NCI-H2081 treated with DMSO at 0.1 percent for 48 hours (cell line): ENCODE measurements at regions not wholly inside any gene's neighbourhood (a gene's known extent, or its start where the extent isn't known, plus 50 kb on each side); places are given as distances from the start of the nearest gene placed in this dataset.

Experiments used
- DNase-seq: peaks from one replicate; lab custom pipeline; 2025; lab: John Stamatoyannopoulos, UW

DNA sequence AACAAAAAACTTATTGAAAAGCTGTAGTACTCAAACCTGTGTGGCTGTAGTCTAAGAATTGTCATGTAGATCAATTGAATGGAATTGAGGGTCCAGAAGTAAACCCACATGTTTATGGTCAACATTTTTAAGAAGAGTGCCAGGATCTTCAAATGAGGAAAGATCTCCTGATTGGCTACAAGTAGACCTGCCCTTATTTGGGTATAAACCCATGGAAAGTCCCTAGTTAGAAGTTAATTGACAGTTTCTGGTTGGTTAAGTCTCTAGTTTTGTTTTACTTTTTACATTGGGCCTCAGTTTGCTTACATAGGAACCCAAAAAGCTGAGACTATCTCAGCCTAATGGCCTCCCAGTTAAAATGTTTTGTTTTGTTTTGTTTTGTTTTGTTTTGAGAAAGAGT lies 91.9 kb upstream of the RESF1 start:
- no peak for DNase-seq

DNA sequence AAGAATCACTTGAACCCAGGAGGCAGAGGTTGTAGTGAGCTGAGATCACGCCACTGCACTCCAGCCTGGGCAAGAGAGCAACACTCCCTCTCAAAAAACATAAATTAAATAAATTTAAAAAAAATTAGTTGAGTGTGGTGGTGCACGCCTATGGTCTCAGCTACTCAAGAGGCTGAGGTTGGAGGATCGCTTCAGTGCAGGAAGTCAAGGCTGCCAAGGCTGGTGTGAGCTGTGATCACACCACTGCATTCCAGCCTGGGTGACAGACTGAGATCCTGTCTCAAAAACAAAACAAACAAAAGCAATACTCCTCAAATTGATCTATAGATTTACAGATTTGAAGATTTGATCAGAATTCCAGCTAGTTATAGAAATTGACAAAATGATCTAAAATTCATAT lies 92.7 kb upstream of the RESF1 start:
- no peak for DNase-seq

DNA sequence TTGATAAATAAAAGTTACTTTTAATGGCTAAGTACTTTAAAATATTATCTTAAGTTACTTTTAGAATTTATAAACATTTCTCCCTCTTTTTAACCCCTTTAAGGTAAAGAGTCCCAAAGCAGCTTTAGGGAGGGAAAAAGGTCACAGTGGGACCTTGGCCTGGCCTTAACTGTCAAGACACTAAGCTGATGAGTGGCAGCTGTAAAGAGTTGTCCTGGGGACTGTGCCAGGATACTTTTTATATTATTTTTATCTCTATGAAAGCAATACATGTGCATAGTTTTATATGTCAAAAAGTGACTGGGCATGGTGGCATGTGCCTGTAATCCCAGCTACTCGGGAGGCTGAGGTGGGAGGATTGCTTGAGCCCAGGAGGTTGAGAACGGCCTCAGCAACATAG lies 94.2 kb upstream of the RESF1 start:
- DNase-seq: no peak

DNA sequence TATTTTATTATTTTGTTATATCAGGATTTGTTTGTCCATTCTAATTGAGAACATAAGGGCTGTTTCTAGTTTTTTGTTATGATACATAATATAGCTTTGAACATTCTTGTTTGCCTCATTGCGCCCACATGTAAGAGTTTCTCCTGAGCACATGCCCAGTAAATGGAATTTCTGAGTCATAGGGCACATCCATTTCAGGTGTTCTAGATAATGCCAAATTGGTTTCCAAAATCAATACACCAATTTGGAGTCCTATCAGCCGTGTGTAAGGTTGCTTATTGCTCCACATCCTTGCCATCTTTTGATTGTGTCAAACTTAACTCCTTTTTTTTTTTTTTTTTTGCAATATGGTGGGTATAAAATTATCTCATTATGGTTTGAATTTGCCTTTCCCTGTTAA lies 97.9 kb upstream of the RESF1 start:
- no peak for DNase-seq

DNA sequence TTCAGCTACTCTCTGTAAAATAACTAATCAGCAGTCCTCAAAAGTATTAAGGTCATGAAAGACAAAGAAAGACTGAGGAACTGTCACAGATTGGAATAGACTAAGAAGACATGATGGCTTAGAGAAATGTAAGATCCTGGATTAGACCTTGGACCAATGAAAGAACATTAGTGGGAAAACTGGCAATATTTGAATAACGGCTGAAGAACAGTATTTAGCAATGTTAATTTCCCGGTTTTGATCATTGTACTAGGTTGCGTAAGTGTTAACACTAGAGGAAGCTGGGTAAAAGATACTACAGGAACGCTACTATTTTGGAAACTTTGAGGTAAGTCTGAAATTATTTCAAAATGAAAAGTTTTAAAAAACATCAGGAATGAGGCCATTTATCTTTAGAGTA lies 98.8 kb upstream of the RESF1 start:
- no peak for DNase-seq

DNA sequence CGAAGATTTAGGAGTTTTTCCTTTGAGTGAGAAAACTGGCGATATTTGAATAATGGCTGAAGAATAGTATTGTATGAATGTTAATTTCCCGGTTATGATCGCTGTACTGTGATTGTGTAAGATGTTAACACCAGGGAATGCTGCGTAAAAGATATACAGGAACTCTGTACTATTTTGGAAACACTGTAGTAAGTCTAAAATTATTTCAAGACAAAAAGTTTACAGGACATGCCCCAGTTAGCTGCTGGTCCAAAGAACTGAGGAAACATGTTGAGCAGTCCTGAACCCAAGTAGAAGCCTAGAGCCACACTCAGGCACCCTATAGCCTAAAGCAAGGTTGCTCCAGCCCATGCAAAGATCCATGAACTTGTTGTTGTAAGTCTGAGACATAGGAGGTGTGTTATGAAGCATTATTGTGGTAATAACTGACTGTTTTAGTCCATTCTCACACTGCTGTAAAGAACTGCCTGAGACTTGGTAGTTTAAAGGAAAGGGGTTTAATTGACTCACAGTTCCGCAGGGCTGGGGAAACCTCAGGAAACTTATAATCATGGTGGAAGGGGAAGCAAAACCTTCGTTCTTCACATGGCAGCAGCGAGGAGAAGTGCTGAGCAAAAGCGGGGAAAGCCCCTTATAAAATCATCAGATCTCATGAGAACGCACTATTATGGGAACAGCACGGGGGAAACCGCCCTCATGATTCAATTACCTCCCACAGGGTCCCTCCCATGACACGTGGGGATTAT lies 99.8 kb upstream of the RESF1 start:
- no peak for DNase-seq

DNA sequence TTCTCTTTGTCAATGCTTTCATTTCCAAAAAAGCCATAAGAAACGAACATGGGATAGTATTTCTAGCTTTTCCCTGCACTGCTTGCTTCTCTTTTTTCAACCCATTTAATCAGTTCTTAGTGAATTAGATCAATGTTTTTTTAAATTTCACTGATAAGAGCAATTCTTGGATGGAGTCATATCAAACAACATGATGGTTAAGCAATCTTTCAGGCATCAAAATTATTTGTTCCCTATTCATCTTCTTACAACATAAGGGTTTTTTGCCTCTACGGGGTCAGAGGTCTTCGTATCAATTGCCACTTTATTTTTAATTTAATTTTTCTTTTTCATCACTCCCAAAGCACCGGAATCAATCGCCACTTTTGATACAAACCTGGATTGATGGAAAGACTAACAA lies 103.8 kb upstream of the RESF1 start:
- no peak for DNase-seq

DNA sequence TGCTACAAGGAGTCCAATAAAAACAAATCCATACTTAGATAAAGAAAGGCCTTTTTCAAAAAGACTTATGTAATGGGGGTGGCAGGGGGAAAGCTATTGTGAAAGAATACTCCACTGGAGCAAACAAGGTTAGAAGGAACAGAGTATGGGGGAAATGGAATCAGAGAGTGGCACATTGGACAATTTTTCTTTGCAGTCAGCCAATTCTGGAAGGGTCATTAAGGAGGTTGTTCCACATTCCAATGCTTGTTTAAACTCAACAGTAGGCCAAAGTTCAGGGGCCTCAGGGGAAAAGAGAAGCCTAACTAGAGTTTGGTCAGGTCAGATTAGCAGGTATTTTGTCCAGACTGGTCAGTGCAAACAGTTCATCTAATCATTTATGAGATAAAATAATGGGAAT lies 105.2 kb upstream of the RESF1 start:
- DNase-seq: no peak

DNA sequence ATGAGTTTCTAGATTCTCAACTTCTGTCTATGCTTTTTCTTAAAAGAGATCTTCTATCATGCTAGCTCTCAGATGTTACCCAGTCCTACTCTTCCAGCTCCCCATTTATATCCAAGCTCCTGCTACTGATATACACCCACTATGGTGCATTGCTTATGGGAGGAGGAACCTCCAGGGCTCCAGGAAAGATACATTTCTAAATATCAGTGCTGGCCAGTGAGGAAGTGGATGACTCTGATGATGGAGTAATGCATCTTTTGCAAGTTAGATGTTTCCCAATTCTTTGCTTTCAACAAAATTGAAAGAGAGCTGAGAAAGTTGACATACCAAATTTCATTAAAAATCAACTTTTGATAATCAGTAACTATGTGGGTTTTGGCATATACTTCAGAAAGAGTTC lies 105.7 kb upstream of the RESF1 start:
- no peak for DNase-seq

DNA sequence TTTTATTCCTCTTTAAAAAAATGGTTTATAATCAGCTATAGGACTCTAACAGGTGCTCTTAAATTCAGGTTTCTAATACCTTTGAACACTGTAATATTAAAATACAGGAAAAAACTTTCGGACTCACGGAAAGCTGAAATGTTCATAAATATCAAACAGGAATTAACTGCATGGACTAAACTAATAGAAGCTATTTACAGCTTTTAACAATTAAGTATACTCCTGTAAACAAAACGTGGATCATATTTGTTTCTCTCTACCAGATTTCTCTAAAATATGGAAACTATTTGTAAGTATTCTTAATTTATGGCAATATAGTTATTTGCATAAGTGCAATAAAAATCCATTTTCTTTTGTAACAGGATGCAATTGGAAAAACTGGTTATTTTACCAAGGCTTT lies 108.9 kb upstream of the RESF1 start:
- DNase-seq: no peak

DNA sequence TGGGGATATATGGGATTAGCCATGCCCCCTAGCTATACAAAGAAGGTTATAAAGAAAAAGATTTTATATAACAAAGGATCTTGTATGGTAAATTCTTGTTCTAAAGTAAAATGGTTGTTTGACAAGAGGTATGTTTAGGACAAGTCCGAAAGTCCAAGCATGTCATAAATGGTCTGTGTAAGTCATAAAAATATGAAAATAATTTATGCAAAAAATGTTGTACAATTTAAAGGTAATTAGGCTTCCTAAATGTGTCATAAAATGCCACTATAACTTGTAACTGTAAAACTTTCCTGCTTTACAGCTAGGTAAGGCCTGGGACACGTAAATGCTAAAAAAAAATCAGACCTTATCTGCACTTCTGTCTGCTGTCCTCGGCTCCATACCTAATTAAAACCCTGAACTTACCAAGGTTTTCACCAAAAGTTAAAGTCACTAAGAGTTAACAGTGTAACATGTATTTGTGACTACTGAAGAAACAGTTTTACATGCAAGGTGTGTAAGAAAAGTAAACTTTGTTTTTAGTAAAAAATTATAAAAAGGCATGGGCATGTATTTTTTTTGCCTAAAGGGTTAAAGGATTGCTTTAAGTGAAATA lies 110.0 kb upstream of the RESF1 start:
- no peak for DNase-seq

DNA sequence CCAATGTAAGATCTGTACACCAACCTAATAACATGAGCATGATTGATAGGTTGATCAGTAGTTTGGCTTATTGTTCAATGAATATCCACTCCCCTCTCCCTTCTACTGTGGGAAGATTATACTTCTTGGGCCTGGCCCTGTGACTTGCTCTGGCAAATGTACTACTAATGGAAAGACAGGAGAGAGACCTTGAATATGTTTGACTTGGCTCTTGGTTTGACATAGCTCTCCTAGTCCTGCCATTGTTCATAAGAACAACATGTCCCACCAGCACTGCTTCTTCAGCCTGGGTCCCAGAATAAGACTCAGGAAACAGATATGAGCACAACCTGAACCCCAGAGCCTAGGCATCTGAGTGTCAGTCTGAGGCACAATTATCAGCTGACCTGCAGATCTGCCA lies 112.8 kb upstream of the RESF1 start:
- no peak for DNase-seq

DNA sequence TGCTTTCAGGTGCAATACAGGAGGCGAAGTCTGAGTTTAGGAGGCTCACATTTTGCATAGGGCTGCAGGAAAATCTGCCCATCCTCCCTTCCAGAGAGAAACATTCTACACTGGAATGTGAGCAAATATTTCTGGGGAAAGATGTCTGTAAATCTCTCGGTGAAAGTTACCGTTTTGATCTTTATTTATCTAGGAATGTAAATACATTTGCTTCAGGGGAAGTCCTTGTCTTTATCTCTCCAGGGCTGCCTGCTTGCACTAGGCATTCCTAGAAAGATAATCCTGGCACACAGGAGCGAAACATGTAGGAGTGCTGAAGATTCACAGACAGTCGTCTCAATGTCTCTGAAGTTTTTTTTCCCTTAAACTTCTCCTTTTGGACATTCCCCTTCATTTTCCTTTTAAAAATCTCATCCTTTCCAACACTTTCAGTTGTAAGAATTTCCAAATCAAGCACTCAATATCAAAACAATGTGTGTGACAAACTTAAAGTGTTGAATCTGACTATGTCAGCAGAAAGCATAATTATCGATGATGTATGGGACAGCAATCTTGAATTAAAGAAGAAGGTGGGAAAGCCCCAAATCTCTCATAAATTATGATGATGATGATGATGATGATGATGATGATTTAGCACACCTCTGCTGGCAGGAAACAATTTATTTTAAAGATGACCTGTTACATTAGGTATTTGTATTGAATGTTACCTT lies 113.4 kb upstream of the RESF1 start:
- DNase-seq: no peak

DNA sequence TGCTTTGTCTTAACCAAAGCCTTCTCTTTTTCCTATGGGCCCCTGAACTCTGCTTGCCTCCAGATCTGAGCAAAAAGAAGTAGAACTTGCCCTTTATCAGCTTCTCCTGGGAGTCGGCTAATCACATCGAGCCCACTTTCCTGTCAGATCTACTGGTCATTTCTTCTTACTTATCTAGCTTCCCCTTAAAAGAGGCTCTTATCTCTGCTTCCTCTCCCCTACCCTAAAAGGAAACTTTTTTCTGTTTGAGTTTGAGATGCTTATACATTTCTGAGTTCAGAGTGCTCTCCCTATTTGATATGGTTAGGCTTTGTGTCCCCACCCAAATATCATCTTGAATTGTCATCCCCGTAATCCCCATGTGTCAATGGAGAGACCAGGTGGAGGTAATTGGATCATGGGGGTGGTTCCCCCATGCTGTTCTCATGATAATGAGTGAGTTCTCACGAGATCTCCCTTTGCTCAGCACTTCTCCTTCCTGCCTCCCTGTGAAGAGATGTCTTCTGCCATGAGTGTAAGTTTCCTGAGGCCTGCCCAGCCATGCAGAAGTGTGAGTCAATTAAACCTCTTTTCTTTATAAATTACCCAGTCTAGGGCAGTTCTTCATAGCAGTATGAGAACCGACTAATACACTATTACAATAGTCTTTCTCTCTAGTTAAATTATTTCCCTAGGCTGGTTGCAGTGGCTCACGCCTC lies 114.7 kb upstream of the AMN1 start:
- no peak for DNase-seq

DNA sequence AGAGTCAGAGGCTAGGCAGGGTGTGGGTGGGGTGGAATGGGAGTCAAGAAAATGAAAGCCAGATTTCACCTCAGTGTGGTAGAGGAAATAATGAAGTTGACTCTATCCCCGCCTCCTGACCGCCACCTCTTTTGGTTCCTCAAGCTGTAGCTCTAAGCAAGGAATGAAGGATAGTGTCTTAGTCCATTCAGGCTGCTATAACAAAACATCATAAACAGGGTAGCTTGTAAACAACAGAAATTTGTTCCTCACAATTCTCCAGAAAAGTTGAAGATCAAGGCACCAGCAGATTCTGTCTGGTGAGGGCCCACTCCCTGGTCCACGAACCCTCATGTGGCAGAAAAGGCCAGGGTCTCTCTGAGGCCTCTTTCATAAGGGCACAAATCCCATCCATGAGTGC lies 109.1 kb upstream of the AMN1 start:
- DNase-seq: no peak

DNA sequence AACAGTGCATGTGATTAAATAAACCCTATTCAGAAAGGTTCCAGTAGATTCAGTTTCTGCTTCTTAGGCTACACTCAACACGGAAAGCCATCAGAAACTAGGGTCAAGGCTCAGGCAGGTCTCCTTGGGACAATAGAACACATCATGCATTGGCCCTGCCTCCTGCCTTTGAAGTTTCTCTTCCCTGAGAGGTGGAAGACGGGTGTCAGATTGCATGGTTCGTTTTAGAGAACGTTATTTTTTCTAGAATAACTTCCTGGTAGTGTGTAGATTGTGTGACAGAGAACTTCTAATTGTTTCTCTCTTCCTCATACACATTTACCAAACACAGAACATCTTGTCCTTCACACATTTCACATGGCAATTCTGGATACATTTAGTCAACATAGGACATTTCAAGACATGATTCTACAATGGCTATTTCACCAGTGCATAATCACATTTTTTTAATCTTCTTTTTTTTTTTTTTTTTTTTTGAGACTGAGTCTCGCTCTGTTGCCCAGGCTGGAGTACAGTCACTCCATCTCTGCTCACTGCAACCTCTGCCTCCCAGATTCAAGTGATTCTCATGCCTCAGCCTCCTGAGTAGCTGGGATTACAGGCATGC lies 106.6 kb upstream of the AMN1 start:
- no peak for DNase-seq

DNA sequence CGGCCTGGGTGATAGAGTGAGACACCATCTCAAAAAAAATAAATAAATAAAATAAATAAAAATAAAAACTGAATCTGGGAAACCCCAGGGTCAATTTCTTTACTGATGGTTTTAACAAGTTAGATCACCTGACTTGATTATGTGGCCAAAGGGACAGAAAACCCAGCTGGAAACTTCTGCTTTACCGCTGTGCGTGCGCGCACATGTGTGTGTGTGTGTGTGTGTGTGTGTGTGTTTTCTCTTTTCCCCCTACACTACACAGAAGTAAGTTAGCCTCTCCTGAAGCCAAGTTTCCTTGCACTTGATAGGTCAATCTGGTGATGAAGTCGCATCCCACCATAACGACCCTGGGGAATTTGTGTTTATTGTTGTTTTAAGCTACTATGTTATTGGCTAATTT lies 105.3 kb upstream of the AMN1 start:
- DNase-seq: no peak

DNA sequence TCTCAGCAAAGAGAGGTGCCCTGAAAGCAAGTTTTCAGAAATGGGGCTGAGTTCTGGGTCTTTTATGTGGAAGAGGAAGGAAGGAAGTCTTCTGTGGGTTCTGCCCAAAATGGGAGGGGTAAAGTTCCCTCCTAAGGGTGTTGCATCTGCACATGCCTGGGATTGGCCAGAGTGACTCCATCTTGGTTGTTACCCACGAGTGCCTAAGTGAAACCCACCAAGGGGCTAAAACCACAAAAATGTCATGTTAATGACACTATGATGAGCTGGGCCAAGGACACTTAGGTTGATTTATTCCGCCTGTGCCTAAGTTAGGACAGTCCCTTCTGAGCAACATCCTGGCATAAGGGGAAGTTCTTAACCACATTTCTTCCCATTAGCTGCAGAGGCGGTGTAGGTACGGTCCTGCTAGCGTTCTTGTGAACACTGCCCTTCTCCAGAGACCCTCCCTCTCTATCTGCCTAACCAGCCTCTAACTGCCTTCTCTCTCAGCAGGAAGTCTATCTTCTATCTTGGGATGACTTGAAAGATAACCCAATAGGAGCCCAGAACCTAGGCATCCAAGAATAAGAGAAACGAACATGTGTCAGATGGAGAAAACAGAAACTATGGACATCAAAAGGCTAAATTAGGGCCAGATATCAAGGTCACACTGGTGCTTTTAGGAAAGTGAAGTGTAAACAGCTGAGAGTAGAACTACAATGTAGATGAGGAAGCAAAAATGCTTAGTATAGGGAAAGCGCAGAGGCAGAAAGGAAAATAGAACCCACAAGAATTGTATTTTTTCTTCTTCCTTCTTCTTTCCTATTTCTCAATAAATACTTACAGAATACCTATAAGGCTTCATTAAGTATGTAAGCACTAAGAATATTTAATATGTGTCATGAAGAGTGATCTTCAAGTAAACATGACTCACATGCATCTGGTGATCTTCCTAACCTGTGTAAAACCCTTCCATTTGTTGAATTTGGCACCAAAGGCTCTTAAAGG lies 104.2 kb upstream of the AMN1 start:
- no peak for DNase-seq

DNA sequence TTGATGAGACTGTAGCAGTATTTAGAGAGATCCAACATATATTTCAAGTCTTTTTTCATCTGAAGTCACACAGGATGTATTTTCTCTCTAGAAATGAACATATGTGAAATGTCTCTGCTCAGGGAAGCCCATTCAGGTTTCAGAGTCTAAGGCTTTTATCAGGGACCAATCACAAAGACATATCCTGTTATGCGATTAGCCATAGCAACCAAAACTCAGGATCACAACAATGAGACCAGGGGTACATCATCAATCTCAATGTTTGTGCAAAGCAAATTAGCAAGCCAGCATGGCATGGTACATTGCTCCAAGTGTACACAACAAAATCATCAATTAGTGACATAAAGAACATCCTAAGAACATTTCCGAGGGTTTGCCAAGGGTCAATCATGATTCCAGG lies 99.2 kb upstream of the AMN1 start:
- DNase-seq: no peak

DNA sequence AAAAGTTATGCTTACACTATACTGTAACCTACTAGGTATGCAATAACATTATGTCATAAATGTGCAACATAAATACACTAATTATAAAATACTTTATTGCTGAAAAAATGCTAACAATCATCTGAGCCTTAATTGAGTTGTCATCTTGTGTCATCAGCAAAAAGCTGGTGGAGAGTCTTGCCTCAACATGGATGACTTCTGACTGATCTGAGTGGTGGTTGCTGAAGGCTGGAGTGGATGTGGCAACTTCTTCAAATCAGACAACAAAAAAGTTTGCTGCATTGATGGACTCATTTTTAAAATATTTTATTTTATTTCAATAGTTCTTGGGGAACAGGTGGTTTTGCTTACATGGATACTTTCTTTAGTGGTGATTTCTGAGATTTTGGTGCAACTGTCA lies 93.9 kb upstream of the AMN1 start:
- no peak for DNase-seq

DNA sequence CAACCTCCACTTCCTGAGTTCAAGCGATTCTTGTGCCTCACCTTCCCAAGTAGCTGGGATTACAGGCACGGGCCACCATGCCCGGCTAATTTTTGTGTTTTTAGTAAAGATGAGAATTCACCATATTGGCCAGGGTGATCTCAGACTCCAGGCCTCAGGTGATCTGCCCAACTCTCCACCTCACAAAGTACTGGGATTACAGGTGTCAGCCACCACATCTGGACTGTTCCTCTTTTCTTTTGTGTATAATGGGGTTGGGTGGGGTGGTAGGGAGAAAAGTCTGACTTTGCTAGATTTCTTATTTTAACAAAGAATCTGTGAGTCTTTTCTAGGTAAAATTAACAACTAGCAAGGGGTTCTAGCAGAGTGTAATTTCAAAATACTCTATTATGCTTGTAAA lies 92.7 kb upstream of the AMN1 start:
- no peak for DNase-seq
